HG02678 (cell line): ENCODE measurements at regions not wholly inside any gene's neighbourhood (a gene's known extent, or its start where the extent isn't known, plus 50 kb on each side); places are given as distances from the start of the nearest gene placed in this dataset.

Experiments
- ATAC-seq: cut with Tn5 transposase; IDR thresholded peaks from one replicate; pipeline ENCODE4 v1.9.1; 2021; ENCODE audit warnings: mild to moderate bottlenecking, moderate library complexity; ENCODE audit not compliant: unreplicated experiment

- ATAC-seq, result no peak
Measured at GRCh38 chr3:117893638-117894037, 1141.0 kb downstream of the IGSF11 start.

GRCh38 chr3:117898722-117899522, 1135.7 kb downstream of the IGSF11 start:
- ATAC-seq, result peak; percentile 73

GRCh38 chr3:117903226-117903625, 1131.4 kb downstream of the IGSF11 start:
- no peak for ATAC-seq

GRCh38 chr3:117910820-117911521, 1123.7 kb downstream of the IGSF11 start:
- ATAC-seq, result no peak

GRCh38 chr3:117912352-117912751, 1122.3 kb downstream of the IGSF11 start:
- no peak for ATAC-seq

GRCh38 chr3:117914540-117915100, 1120.0 kb downstream of the IGSF11 start:
- ATAC-seq, result no peak

GRCh38 chr3:117916839-117917238, 1117.8 kb downstream of the IGSF11 start:
- no peak for ATAC-seq

GRCh38 chr3:117919621-117920020, 1115.0 kb downstream of the IGSF11 start:
- ATAC-seq, result no peak

GRCh38 chr3:117920253-117920898, 1114.3 kb downstream of the IGSF11 start:
- no peak for ATAC-seq

- ATAC-seq, result no peak
Measured at GRCh38 chr3:117921411-117921810, 1113.2 kb downstream of the IGSF11 start.

- ATAC-seq, result no peak
Measured at GRCh38 chr3:117922039-117922438, 1112.6 kb downstream of the IGSF11 start.

GRCh38 chr3:117926819-117927218, 1107.8 kb downstream of the IGSF11 start:
- ATAC-seq, result no peak

GRCh38 chr3:117927825-117928224, 1106.8 kb downstream of the IGSF11 start:
- no peak for ATAC-seq

GRCh38 chr3:117928836-117929235, 1105.8 kb downstream of the IGSF11 start:
- ATAC-seq, result no peak

GRCh38 chr3:117932441-117932840, 1102.2 kb downstream of the IGSF11 start:
- no peak for ATAC-seq

GRCh38 chr3:117936159-117936558, 1098.5 kb downstream of the IGSF11 start:
- ATAC-seq, result no peak

- ATAC-seq, result no peak
Measured at GRCh38 chr3:117938974-117939373, 1095.7 kb downstream of the IGSF11 start.

GRCh38 chr3:117939425-117940027, 1095.1 kb downstream of the IGSF11 start:
- no peak for ATAC-seq

- no peak for ATAC-seq
Measured at GRCh38 chr3:117941015-117941414, 1093.6 kb downstream of the IGSF11 start.

GRCh38 chr3:117941756-117942155, 1092.9 kb downstream of the IGSF11 start:
- no peak for ATAC-seq

- ATAC-seq, result no peak
Measured at GRCh38 chr3:117954131-117954530, 1080.5 kb downstream of the IGSF11 start.
